ENCODE measurements at regions not wholly inside any gene's neighbourhood (a gene's known extent, or its start where the extent isn't known, plus 50 kb on each side); places are given as distances from the start of the nearest gene placed in this dataset.
A peak's percentile ranks its signal among the peaks of the same experiment; 100 is the strongest.
"Not testable (repeated sequence)": the region's sequence is repeated elsewhere in the genome, so short reads cannot be mapped to it uniquely, and the experiment has no call there.

DNA sequence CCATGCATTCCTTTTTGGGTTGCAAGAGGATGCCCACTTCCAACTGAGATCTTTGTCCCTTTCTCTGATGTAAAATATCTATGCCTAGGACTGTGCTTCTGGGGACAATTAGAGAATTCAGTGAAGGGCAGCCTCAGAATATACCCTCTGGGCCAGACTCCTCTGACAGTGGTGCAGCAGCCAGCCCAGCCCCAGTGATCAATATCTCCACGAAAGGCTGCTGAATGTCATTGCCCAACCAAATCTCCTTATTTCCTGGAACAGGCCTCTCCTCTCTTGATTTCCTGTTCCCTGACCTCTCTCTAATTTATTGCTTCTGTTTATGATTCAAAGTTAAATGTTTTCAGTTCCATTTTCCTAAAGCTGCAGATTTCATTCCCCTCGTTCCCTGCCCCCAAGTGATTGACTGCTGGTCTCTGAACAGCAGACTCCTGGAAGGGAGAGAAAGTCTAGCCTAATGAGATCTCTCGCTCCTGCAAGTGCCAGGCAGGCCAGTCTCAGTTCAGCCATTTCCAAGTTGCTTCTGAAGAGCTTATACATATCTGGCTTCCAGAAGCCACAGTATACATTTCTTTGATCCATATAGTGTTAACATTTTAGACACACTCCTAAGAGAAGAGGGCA, 104.4 kb upstream of the SALL1 start:
- no peak for DNase-seq (ENCODE audit: low read depth)

DNA sequence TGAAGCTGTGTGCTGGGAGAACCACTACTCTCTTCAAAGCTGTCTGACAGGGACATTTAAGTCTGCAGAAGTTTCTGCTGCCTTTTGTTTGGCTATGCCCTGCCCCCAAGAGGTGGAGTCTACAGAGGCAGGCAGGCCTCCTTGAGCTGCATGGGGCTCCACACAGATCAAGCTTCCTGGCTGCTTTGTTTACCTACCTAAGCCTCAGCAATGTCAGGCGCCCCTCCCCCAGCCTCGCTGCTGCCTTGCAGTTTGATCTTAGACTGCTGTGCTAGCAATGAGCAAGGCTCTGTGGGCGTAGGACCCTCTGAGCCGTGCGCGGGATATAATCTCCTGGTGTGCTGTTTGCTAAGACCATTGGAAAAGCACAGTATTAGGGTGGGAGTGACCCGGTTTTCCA, 103.3 kb upstream of the SALL1 start:
- not testable (repeated sequence) for DNase-seq (ENCODE audit: low read depth)

DNA sequence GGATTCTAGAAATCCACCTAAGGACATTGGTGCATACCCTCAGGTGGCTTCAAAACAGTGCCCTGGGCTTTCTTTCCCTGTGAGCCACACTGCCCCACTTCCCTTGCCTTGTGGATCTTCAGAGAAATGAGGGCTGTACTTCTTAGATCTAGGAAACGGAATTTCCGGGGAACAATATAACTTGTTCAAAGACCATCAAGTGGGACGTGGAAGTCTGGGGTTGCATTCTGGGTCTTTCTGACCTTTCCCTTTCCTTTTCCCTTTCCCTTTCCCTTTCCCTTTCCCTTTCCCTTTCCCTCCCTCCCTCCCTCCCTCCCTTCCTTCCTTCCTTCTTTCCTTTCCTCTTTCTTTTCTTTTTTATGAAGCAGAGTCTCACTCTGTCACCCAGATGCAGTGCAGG, 97.1 kb upstream of the SALL1 start:
- no peak for DNase-seq (ENCODE audit: low read depth)

DNA sequence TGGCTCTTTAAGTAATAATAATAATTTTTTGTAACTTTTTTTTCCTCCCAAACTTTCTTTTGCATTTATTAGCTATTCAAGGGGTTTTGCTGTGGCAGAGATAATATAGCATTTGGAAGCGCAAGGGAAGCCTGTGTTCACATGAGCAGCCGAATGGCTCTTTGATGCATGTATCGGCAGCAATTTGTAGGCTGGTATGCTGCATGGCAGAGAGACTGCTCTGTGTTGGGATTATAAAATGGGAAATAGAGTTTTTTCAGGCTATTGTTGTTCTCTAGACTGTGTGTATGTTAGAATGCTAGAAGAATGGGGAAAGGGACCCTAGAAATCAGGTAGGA, 94.6 kb upstream of the SALL1 start:
- no peak for DNase-seq (ENCODE audit: low read depth)

DNA sequence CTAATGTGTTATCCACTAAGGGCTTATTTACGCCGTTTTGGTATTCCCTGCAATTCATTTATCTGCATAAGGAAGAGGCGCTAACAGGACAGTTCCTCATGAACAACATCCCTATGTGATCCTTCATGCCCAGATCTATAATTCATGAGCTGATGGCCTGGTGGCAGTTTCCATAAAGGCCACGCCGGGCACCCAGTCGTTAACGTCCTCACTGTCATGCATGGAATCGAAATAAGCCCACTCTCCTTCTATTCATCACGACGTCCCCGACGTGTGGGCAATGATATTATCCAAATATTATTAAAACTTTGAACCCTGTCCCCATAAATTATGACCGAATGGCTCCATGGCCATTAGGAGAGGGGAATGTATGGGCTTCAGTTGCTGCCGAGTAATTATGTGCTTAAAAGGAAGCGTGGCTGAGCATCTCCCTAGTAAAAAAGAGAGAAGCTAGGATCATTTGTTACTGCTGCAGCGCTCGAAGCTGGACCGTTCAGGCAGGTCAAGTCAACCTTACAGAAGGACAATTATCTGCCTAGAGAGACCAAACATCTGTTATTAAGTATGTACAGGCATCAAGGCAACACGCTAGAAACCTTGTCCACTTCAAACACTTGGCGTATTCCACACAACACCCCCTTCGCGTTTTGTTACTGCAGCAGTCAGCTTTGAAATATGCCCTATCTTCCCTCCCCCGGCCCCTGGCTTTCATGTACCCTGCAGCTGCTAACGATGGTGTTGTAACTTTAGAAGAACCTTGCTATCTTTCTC, 94.0 kb upstream of the SALL1 start:
- no peak for DNase-seq (ENCODE audit: low read depth)

DNA sequence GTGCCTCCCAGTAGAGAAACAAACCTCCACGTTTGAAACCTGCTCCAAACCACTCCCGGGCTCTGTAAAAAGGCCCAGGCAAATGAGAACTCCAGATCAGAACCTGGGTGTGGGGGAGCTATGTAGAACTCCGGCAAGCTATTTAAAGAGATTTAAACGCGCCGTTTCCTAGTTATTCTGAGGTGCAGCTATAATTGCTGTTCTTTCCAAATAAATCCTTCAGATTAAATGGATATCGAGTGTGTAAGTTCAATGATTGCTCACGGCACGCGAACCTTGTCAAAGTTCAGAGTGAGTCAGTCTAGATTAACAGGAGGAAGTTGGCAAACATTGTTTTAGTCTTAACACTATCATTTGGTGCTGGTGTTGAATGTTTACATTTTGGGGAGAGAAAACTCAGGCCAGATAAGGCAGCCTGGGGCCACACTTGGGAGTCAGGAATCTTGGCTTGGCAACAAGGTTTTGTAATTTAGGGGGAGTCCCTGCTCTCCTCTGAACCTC, 92.9 kb upstream of the SALL1 start:
- DNase-seq (ENCODE audit: low read depth): no peak

DNA sequence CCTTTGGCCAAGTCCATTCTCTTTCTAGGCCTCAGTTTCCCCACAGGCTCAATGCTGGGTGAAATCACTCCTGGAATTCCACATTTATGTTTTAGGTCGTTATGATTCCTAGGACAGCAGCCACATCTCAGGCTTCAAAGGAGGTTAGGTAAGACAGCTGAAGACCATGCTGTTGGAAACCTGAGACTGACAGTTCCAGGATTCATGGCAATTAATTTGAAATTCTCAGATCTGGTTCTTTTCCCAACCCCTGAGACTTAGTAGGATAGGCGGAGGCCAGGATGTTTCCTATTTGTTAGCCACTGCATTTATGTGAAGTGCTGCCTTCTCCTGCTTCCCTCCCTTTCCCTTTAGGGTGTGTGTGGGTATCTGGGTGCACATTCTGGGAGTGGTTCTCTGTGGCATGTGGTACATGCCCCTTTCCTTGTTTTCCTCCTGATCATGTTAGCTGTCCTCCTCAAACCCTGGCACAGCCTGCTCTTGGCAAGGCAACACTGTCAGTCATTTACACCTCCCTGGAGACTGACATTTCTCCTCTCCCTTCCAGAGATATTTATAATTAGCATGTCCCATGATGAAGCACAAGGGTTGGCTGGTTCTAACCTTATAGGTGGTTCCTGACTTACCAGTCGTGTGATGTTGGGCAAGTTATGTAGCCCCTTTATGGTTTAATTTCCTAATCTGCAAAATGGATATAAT, 91.4 kb upstream of the SALL1 start:
- DNase-seq (ENCODE audit: low read depth): no peak

DNA sequence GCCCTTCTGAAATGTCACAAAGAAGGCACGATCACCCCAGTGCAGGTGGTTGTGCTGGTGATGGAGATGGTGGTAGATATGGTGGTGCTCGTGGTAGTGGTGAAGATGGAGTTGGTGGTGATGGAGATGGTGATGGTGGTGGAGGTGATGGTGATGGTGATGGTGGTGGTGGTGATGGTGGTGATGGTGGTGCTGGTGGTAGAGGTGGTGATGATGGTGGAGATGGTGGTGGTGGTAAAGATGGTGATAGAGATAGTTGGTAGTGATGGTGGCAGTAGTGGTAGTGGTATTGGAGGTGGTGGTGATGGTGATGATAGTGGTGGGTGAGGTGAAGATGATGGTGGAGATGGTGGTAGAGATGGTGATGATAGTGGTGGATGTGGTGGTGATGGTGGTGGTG, 88.1 kb upstream of the SALL1 start:
- no peak for DNase-seq (ENCODE audit: low read depth)

DNA sequence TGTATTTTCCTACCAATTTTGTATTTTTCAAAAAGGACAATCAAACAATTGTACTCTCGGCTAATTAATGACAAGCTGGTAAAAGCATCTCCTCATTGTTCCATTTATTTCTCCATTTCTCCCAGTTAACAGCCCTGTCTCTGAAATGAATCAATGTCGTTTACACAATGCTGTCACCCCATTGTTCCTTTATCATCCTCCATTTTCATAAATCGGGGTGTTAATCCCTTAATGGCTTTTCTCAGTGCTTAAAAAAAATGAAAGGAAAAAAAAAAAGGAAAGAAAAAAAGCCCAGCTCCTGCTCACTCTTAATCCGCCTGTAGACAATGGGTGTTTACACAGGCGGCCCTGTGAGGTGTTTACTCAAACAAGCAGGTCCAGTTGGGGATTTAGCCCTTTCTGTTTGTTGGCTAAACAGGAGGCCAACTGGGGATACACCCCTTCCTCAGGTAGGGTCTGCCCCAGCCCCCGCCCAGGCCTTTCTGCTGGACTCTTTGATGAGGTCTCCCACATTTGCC, 86.8 kb upstream of the SALL1 start:
- DNase-seq (ENCODE audit: low read depth): no peak

DNA sequence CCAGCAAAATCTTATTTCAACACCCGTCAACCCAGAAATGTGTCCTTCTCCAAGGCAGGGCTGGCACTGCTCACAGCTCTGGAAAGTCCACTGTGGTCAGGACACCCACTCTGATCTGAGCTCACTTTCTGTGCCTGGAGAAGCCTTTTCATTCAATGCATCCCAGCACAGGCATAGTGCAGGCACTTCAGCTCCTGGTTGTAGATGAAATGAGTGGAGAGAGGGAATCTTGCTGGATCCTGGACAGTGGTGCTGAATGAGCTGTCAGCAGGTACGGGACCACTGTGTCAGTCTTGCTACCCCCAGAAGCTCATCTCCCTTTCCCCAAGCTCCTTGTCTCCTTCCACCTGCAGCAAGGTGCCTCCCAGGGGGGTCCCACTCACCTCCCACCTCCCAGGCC, 86.1 kb upstream of the SALL1 start:
- DNase-seq (ENCODE audit: low read depth): no peak

DNA sequence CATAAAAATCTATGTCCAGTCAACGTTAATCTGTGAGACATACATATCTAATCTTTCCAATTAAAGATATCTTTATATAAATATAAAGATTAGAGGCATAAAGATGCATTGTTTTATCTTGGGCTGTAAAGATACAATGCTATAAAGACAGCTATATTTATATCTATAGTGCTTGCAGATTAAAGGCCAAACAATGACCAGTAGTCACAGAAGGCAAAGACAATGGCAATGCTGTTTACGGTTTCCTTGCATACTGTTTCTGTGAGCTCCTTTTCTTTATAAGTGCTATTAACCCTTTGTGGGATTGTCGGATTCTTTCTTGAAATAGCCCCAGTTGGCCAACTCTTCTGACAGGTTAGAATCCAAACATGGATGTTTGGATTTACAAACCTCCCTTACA, 85.5 kb upstream of the SALL1 start:
- no peak for DNase-seq (ENCODE audit: low read depth)

DNA sequence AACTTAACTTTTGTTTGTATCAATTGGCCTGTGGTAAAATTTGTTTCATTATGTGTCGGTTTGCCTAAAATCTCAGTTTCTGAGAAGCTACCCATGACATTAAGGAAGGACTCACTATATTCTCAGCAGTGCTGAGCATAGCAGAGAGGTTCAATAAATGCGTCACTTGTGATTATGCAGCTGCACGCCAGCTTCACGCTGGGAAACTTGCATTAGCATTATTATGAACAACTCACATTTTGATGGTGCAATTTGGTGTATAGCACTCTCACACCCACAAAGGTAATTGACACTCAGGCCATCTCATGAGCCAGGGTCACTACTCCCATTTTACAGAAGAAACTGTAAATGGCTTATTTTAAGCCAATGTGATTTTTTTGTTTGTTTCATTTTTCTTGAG, 80.6 kb upstream of the SALL1 start:
- DNase-seq (ENCODE audit: low read depth): peak; percentile 12

DNA sequence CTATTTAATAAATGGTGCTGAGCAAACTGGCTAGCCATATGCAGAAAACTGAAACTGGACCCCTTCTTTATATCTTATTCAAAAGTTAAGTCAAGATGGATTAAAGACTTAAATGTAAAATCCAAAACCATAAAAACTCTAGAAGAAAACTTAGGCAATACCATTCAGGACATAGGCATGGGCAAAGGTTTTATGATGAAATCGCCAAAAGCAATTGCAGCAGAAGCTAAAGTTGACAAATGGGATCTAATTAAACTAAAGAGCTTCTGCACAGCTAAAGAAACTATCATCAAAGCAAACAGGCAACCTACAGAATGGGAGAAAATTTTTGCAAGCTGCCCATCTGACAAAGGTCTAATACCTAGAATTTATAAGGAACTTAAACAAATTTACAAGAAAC, 79.0 kb upstream of the SALL1 start:
- not testable (repeated sequence) for DNase-seq (ENCODE audit: low read depth)

DNA sequence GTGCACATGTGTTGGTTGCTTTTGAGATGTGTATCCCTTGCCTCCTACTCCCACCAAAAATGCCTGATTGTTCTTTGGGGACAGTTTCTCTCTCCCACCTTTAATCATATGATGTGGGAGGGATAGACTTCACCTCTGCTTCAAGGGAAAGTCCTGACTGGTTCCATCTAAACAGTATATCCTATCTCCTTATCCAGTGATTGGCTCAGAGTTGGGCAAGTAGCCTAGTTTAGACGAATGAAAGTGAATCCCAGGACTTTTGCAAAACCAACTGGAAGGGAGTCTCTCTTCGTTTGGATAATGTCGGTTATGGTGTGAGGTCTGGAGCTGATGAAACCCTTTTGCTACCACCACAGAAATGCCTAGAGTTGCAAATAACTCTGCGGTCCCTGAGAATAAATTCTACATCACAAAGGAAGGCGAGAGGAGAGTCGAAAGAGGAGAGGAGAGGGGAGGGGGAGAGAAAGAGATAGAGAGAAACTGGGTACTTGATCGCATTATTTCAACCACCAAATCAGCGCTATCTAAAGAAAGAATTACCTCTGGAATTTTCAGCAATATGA, 77.1 kb upstream of the SALL1 start:
- DNase-seq (ENCODE audit: low read depth): no peak

DNA sequence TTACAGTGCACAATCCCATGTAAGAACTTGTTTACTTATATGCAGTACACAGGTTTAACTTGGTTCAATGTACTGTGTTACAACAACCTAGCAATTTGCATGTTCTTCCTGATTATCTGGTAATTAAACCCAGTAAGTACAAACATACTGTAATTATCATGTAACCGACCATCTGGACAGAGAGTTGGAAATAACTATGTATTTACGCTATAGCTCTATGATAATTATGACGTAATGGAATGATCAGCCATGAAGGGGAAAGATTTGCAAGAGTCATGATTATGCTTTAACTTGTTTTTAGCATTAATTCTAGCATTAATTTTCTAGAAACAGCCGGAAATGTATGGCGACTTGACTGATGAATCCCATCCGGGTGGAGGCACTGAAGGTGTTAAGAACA, 74.8 kb upstream of the SALL1 start:
- no peak for DNase-seq (ENCODE audit: low read depth)

DNA sequence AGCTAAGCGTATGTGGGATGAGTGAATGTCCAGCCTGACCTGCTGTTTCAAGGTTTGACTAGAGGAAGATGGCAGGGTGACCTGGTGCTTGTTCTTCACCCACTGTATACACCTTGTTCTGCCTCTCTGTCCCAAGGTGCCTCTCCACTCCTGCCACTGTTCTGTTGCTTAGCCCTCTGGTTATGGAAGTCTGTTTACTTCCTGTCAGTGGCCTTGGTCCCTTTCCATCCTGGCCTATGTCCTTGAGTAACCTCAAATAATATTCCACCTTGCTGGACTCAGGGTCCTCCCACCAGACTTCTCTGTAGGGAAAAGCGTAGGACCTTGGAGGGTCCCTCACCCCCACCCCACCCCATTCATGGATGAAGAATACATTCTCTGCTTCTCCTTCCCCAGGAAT, 73.2 kb upstream of the SALL1 start:
- no peak for DNase-seq (ENCODE audit: low read depth)

DNA sequence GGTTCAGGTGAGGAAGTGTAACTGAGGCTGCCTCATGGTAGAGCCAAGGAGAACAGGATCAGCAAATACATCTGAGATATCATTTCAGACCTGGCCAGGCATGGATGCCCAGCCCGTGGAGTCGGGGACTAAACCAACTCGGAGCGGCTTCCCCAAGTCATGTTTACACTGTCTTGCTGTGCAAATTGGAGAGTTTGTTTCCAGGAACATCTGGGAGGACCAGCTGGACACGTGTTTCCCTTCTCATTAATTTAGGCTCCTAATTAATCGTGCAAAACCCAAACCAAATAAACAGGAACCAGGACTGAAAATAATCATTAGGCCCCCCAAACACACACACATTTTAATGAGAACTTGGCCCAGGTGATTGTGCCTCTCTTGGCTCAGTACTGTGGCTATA, 70.9 kb upstream of the SALL1 start:
- no peak for DNase-seq (ENCODE audit: low read depth)

DNA sequence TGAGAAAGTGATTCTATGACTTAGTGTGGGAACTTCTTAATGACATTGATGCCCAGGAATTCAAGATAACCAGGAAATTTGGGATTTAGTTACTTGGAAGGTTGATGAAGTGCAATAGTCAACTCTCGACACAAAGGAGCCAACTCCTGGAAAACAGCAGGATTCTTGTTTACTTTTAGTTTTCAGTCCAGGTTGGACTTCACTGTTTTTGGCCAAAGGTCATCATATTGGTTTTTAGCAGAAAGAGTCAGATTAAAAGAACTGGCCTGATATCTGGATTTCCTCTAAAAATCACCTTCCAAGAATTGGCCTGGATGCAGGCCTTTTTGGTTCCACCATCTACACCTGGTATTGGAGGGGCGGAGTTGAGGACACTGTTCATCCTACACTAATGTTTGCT, 60.1 kb upstream of the SALL1 start:
- DNase-seq (ENCODE audit: low read depth): no peak

DNA sequence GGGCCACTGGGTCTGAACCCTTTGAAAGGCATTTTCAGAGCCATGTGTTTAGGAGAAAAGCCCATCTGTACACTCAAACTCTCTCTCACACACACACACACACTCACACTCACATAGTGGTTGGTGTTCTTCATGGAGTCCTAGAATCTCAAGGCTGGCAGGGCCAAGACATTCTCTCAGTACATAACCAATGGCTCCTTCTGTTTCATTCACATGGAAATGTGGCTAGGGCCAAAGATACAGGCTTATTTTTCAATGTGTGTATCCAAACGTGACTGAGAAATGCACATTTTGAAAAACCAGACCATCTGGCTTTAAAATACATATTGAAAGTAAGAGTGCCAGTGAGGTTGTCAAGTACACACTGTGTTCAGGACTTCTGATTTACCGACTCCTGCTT, 59.0 kb upstream of the SALL1 start:
- DNase-seq (ENCODE audit: low read depth): no peak

DNA sequence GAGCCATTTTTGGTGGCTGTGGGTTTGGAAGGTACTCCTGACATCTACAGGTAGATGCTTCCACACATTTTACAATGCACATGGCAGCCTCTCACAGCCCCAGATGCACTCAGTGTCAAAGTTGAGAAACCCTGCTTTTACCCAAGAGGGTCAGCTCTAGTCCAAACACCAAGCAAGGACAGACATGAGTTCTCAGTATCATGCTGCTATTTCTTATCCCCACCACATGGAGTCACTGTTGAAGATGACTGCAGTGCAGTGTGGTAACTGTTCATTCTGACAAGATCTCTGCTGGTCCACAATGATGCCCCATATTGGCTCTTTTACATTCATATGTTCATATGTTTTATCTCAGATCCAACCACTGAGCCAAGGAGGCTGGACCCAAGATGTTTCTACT, 50.5 kb upstream of the SALL1 start:
- DNase-seq (ENCODE audit: low read depth): no peak

Data from GM04504 (cell line).